HepG2 (cell line): ENCODE measurements at regions not wholly inside any gene's neighbourhood (a gene's known extent, or its start where the extent isn't known, plus 50 kb on each side); places are given as distances from the start of the nearest gene placed in this dataset.

Experiments
- ATAC-seq: fragments of 200-7000 bp; cut with Tn5 transposase; 3 replicates; pipeline ENCODE4 v1.9.1; 2020; ENCODE audit warnings: mild to moderate bottlenecking, moderate library complexity
- BruUV-seq: library from RNA; stranded (reverse); fragments of 400-500 nt; replicated peaks from 2 replicates; lab custom pipeline; 2021; lab: Mats Ljungman, UMichigan
- CTCF ChIA-PET: fragments of 300-600 bp; formaldehyde crosslinking; extraction: SDS; loops from one replicate; lab custom pipeline; 2021; ENCODE audit warnings: low total read pairs, inconsistent platforms, low intra/inter-chr PET ratio; lab: Yijun Ruan, JAX
- POLR2A ChIA-PET: fragments of 350-600 bp; sonication (Branson Sonifier 250); formaldehyde crosslinking; loops from one replicate; lab custom pipeline; 2020; ENCODE audit warnings: antibody characterized with exemption, inconsistent platforms; lab: Yijun Ruan, JAX
- DNase-seq: peaks from one replicate; pipeline ENCODE4 v3.0.0-alpha.2; 2015; ENCODE audit warnings: low spot score
- FAIRE-seq: peaks from 3 replicates; lab custom pipeline; 2011; peaks lifted over from hg19 to GRCh38; lab: Jason Lieb, UNC
- H2AFZ ChIP-seq: one replicate; pipeline ENCODE4 v1.6.1; 2011; ENCODE audit warnings: low read length, inconsistent platforms
- H3K27ac ChIP-seq: fragments of 300-600 bp; 3 replicates; pipeline ENCODE4 v1.8.0; 2011; ENCODE audit warnings: mixed run types, mild to moderate bottlenecking, mixed read lengths, low read length, inconsistent platforms; ENCODE audit not compliant: insufficient read depth; ENCODE audit errors: extremely low read length
- H3K27me3 ChIP-seq, 2 experiments: fragments of 200-600 bp in 1 of 2; 2 replicates in 1 of 2; 3 replicates in 1 of 2; pipeline versions ENCODE4 v1.6.0 to v1.8.0; 2011; ENCODE audit warnings: low read length in 2 of 2, mild to moderate bottlenecking in 2 of 2, moderate library complexity in 2 of 2, inconsistent platforms in 1 of 2; ENCODE audit not compliant: insufficient read depth in 2 of 2, control insufficient read depth in 1 of 2
- H3K36me3 ChIP-seq, 2 experiments: fragments of 200-600 bp in 1 of 2; replicated peaks in 1 of 2; 2 replicates in 1 of 2; 3 replicates in 1 of 2; pipeline versions ENCODE4 v1.5.1 to v1.8.0; 2011; ENCODE audit warnings: low read length in 2 of 2, inconsistent platforms in 1 of 2; ENCODE audit not compliant: insufficient read depth in 2 of 2, control insufficient read depth in 1 of 2
- H3K4me1 ChIP-seq: 2 replicates; pipeline ENCODE4 v1.5.1; 2012; ENCODE audit warnings: low read length, inconsistent platforms; ENCODE audit not compliant: insufficient read depth
- H3K4me2 ChIP-seq: 2 replicates; pipeline ENCODE4 v1.6.0; 2011; ENCODE audit warnings: low read depth, low read length, inconsistent platforms
- H3K4me3 ChIP-seq, 3 experiments: fragments of 200-600 bp in 1 of 3; sonication (generic), shearing (Covaris generic) in 1 of 3; replicated peaks in 1 of 3; 2 replicates each; pipeline ENCODE4 v1.5.1; 2011 to 2016; ENCODE audit warnings: low read length in 3 of 3, inconsistent platforms in 2 of 3, low read depth in 2 of 3, mild to moderate bottlenecking in 2 of 3, control low read depth in 1 of 3, mixed read lengths in 1 of 3; ENCODE audit not compliant: insufficient read depth in 1 of 3
- H3K79me2 ChIP-seq: one replicate; pipeline ENCODE4 v1.6.1; 2011; ENCODE audit warnings: low read length, inconsistent platforms; ENCODE audit not compliant: insufficient read depth
- H3K9ac ChIP-seq: 2 replicates; pipeline ENCODE4 v1.6.0; 2011; ENCODE audit warnings: mild to moderate bottlenecking, low read depth, low read length, inconsistent platforms; ENCODE audit not compliant: insufficient read depth
- H3K9me3 ChIP-seq: 2 replicates; pipeline ENCODE4 v1.5.1; 2012; ENCODE audit warnings: mild to moderate bottlenecking, low read length
- H4K20me1 ChIP-seq: 2 replicates; pipeline ENCODE4 v1.6.0; 2011; ENCODE audit warnings: inconsistent platforms, mild to moderate bottlenecking, low read length, moderate library complexity; ENCODE audit not compliant: insufficient read depth
- ATF7-NPFF ChIP-seq: sonication (generic); formaldehyde crosslinking; IDR thresholded peaks from 2 replicates; pipeline ENCODE4 v1.8.1; 2023; ENCODE audit warnings: mild to moderate bottlenecking, low read depth, missing genetic modification reagents, moderate library complexity
- DZIP1 ChIP-seq: sonication (generic); formaldehyde crosslinking; IDR thresholded peaks from 2 replicates; pipeline ENCODE4 v1.5.0; 2020; ENCODE audit warnings: mild to moderate bottlenecking, missing genetic modification reagents
- HDAC6 ChIP-seq: fragments of 200-600 bp; sonication (generic); IDR thresholded peaks from 2 replicates; pipeline ENCODE4 v1.7.0; 2017; ENCODE audit warnings: mild to moderate bottlenecking, antibody characterized with exemption, low read length, low read depth
- ZNF672 ChIP-seq: sonication (generic); formaldehyde crosslinking; IDR thresholded peaks from 2 replicates; pipeline ENCODE4 v1.8.1; 2022; ENCODE audit warnings: missing genetic modification reagents
- ZNF704 ChIP-seq: sonication (generic); formaldehyde crosslinking; IDR thresholded peaks from 2 replicates; pipeline ENCODE4 v1.8.1; 2023; ENCODE audit warnings: mild to moderate bottlenecking, inconsistent platforms, moderate library complexity, missing genetic modification reagents, borderline replicate concordance
- WGBS: methylation state at CpG from one replicate; pipeline ENCODE4 v1.1.6; 2017; ENCODE audit warnings: low lambda C conversion rate; 5-methylcytosine and 5-hydroxymethylcytosine counted together
- in situ Hi-C: cut with HindIII; loops from 2 replicates; pipeline ENCODE4 v1.10.0; 2017; ENCODE audit warnings: low pct_unique_long_range_greater_than_20kb; ENCODE audit not compliant: extremely low pct_ligation_motif_present
- intact Hi-C: fragments of 100-400 bp; cut with micrococcal nuclease; formaldehyde crosslinking; loops from one replicate; pipeline ENCODE4 v1.10.0; 2022; ENCODE audit not compliant: unreplicated experiment

GRCh38 chr15:62561571-62561970 is 396.5 kb upstream of the C2CD4B start:
- no peak overlapping the region for H3K4me3 ChIP-seq
- CTCF ChIA-PET: no interaction called here
- 0 out of 2 replicates have a peak, but pooled peaks cover 6% of the 10 kb centered on the region for H4K20me1 ChIP-seq
- BruUV-seq: no TSS peak
- no peak overlapping the region for H2AFZ ChIP-seq
- TF ChIP-seq HDAC6 (no peak), ZNF704 (CRISPR knock-in tag) (no peak), ZNF672 (no peak), DZIP1 (CRISPR knock-in tag) (no peak), ATF7-NPFF (CRISPR knock-in tag) (no peak)
- intact Hi-C loops: no loop called here
- WGBS: 90% methylated on average over 8 of the region's 8 CpGs
- FAIRE-seq: no peak
- H3K9ac ChIP-seq: no peak overlapping the region
- POLR2A ChIA-PET: no interaction called here
- H3K27ac ChIP-seq: no peak overlapping the region
- no peak for ATAC-seq
- H3K27me3 ChIP-seq: no peaks in the 10 kb centered on the region
- H3K9me3 ChIP-seq: no peaks in the 10 kb centered on the region
- H3K4me1 ChIP-seq: peaks cover 18% of the 10 kb centered on the region
- no peaks in the 10 kb centered on the region for H3K36me3 ChIP-seq
- H3K79me2 ChIP-seq: no peaks in the 10 kb centered on the region
- in situ Hi-C loops: no loop called here
- H3K4me2 ChIP-seq: no peak overlapping the region
- DNase-seq: no peak
